Caco-2 (cell line): ENCODE measurements at regions not wholly inside any gene's neighbourhood (a gene's known extent, or its start where the extent isn't known, plus 50 kb on each side); places are given as distances from the start of the nearest gene placed in this dataset.
"Not testable (repeated sequence)": the region's sequence is repeated elsewhere in the genome, so short reads cannot be mapped to it uniquely, and the experiment has no call there.

Experiments
- BruUV-seq: library from RNA; stranded (reverse); fragments of 400-500 nt; replicated peaks from 2 replicates; lab custom pipeline; 2021; lab: Mats Ljungman, UMichigan
- CTCF ChIA-PET: fragments of 300-600 bp; sonication (Branson Sonifier 250); formaldehyde crosslinking; loops from one replicate; lab custom pipeline; 2022; ENCODE audit warnings: antibody characterized with exemption; lab: Charles Lee
- POLR2A ChIA-PET: fragments of 300-600 bp; sonication (Branson Sonifier 250); formaldehyde crosslinking; loops from one replicate; lab custom pipeline; 2022; ENCODE audit warnings: antibody characterized with exemption; lab: Charles Lee
- DNase-seq, 2 experiments: peaks; one replicate each; pipeline versions ENCODE4 v3.0.0 to v3.0.0-alpha.2; 2020 to 2022
- H3K27me3 ChIP-seq: replicated peaks from 2 replicates; pipeline ENCODE4 v1.6.0; 2011; ENCODE audit warnings: low read length; ENCODE audit not compliant: control insufficient read depth, insufficient read depth
- H3K36me3 ChIP-seq: 2 replicates; pipeline ENCODE4 v1.5.1; 2011; ENCODE audit warnings: low read length; ENCODE audit not compliant: control insufficient read depth, insufficient read depth
- H3K4me1 ChIP-seq: fragments of 250-450 bp; sonication (Bioruptor Pico); 2 replicates; pipeline ENCODE4 v1.5.1; 2020; ENCODE audit warnings: mild to moderate bottlenecking
- H3K4me3 ChIP-seq: 2 replicates; pipeline ENCODE4 v1.5.1; 2011; ENCODE audit warnings: low read depth, mild to moderate bottlenecking, control low read depth, low read length
- H3K9me3 ChIP-seq: fragments of 250-450 bp; sonication (Bioruptor Pico); 2 replicates; pipeline ENCODE4 v1.5.1; 2020; ENCODE audit warnings: mild to moderate bottlenecking, moderate library complexity
- H3K27ac Mint-ChIP-seq: one replicate; pipeline ENCODE4 v1.8.0; 2022; ENCODE audit warnings: mixed read lengths; ENCODE audit not compliant: unreplicated experiment
- H3K27me3 Mint-ChIP-seq: one replicate; pipeline ENCODE4 v1.8.0; 2022; ENCODE audit warnings: mixed read lengths; ENCODE audit not compliant: insufficient read depth, unreplicated experiment
- H3K36me3 Mint-ChIP-seq: one replicate; pipeline ENCODE4 v1.8.0; 2022; ENCODE audit warnings: mild to moderate bottlenecking, mixed read lengths; ENCODE audit not compliant: insufficient read depth, unreplicated experiment
- H3K4me1 Mint-ChIP-seq: one replicate; pipeline ENCODE4 v1.8.0; 2022; ENCODE audit warnings: low read depth, mixed read lengths; ENCODE audit not compliant: unreplicated experiment
- H3K4me3 Mint-ChIP-seq: one replicate; pipeline ENCODE4 v1.8.0; 2022; ENCODE audit warnings: mild to moderate bottlenecking, moderate library complexity, mixed read lengths; ENCODE audit not compliant: unreplicated experiment
- H3K9me3 Mint-ChIP-seq: one replicate; pipeline ENCODE4 v1.8.0; 2022; ENCODE audit warnings: mixed read lengths; ENCODE audit not compliant: unreplicated experiment
- CTCF ChIP-seq, 2 experiments: fragments of 200-600 bp in 1 of 2; IDR thresholded peaks; 1 replicate in 1 of 2; 2 replicates in 1 of 2; pipeline versions ENCODE4 v1.5.1 to v1.8.0; 2011 to 2022; ENCODE audit warnings: antibody characterized with exemption in 1 of 2, control low read depth in 1 of 2, inconsistent platforms in 1 of 2, low read depth in 1 of 2, low read length in 1 of 2, mild to moderate bottlenecking in 1 of 2, moderate library complexity in 1 of 2; ENCODE audit not compliant: insufficient read depth in 1 of 2, severe bottlenecking in 1 of 2, unreplicated experiment in 1 of 2
- intact Hi-C: fragments of 100-400 bp; cut with micrococcal nuclease; formaldehyde crosslinking; loops from one replicate; pipeline ENCODE4 v1.10.0; 2022; ENCODE audit not compliant: unreplicated experiment

- ChIA-PET POLR2A (no interaction called here), CTCF (no interaction called here)
- no peak for TF ChIP-seq CTCF (IDR thresholded peaks at IDR 0.05; ENCODE audit: insufficient read depth in 1 of 2, low read depth in 1 of 2, low read length in 1 of 2, severe bottlenecking in 1 of 2, unreplicated experiment in 1 of 2)
- H3K9me3 ChIP-seq: peaks cover 4% of the 10 kb centered on the region; the same call in 1 of the 2 replicates
- intact Hi-C loops: no loop called here
- H3K27ac Mint-ChIP-seq: no peak overlapping the region
- no peak overlapping the region for H3K4me3 Mint-ChIP-seq
- H3K4me3 ChIP-seq: no peak overlapping the region
- H3K27me3 Mint-ChIP-seq: no peaks in the 10 kb centered on the region
- DNase-seq: no peak
- H3K4me1 ChIP-seq: no peaks in the 10 kb centered on the region
- no peaks in the 10 kb centered on the region for H3K36me3 Mint-ChIP-seq
- no peaks in the 10 kb centered on the region for H3K4me1 Mint-ChIP-seq
- BruUV-seq: no TSS peak
- no peaks in the 10 kb centered on the region for H3K9me3 Mint-ChIP-seq
- no peaks in the 10 kb centered on the region for H3K27me3 ChIP-seq
- H3K36me3 ChIP-seq: no peaks in the 10 kb centered on the region
These were observed 1284.3 kb upstream of the TMEM132C start for GRCh38 chr12:126982707-126983106.

GRCh38 chr12:126983735-126984134 lies 1283.2 kb upstream of the TMEM132C start:
- BruUV-seq, H3K27me3 ChIP-seq, H3K4me3 Mint-ChIP-seq, POLR2A ChIA-PET, H3K4me1 Mint-ChIP-seq, DNase-seq, H3K4me1 ChIP-seq, H3K36me3 Mint-ChIP-seq, H3K27ac Mint-ChIP-seq, intact Hi-C loops, H3K9me3 ChIP-seq, H3K4me3 ChIP-seq, H3K9me3 Mint-ChIP-seq, H3K27me3 Mint-ChIP-seq, CTCF ChIA-PET, H3K36me3 ChIP-seq: not testable (repeated sequence)

GRCh38 chr12:126985663-126986062 lies 1281.3 kb upstream of the TMEM132C start:
- H3K4me3 ChIP-seq, CTCF ChIA-PET, H3K27ac Mint-ChIP-seq, H3K36me3 ChIP-seq, H3K27me3 ChIP-seq, H3K9me3 Mint-ChIP-seq, H3K4me1 ChIP-seq, POLR2A ChIA-PET, H3K4me3 Mint-ChIP-seq, BruUV-seq, H3K36me3 Mint-ChIP-seq, intact Hi-C loops, DNase-seq, H3K27me3 Mint-ChIP-seq, H3K9me3 ChIP-seq, H3K4me1 Mint-ChIP-seq: not testable (repeated sequence)

GRCh38 chr12:126989532-126989931 lies 1277.4 kb upstream of the TMEM132C start:
- Histone ChIP-seq H3K9me3 (peaks cover under 1% of the 10 kb centered on the region; the same call in 1 of the 2 replicates), H3K36me3 (no peaks in the 10 kb centered on the region), H3K4me3 (no peak overlapping the region), H3K4me1 (no peaks in the 10 kb centered on the region), H3K27me3 (no peaks in the 10 kb centered on the region)
- intact Hi-C loops: no loop called here
- no peaks in the 10 kb centered on the region for H3K9me3 Mint-ChIP-seq
- BruUV-seq: no TSS peak
- no peaks in the 10 kb centered on the region for H3K27me3 Mint-ChIP-seq
- ChIA-PET POLR2A (no interaction called here), CTCF (no interaction called here)
- H3K4me3 Mint-ChIP-seq: no peak overlapping the region
- H3K27ac Mint-ChIP-seq: no peak overlapping the region
- no peaks in the 10 kb centered on the region for H3K4me1 Mint-ChIP-seq
- no peak for DNase-seq
- H3K36me3 Mint-ChIP-seq: no peaks in the 10 kb centered on the region
- no peak for TF ChIP-seq CTCF (IDR thresholded peaks at IDR 0.05; ENCODE audit: insufficient read depth in 1 of 2, low read depth in 1 of 2, low read length in 1 of 2, severe bottlenecking in 1 of 2, unreplicated experiment in 1 of 2)
